T-helper 9 cell (primary cell): ENCODE measurements at regions not wholly inside any gene's neighbourhood (a gene's known extent, or its start where the extent isn't known, plus 50 kb on each side); places are given as distances from the start of the nearest gene placed in this dataset.

Experiments used
- DNase-seq: peaks from one replicate; pipeline ENCODE4 v3.0.0-alpha.2; 2020

DNA sequence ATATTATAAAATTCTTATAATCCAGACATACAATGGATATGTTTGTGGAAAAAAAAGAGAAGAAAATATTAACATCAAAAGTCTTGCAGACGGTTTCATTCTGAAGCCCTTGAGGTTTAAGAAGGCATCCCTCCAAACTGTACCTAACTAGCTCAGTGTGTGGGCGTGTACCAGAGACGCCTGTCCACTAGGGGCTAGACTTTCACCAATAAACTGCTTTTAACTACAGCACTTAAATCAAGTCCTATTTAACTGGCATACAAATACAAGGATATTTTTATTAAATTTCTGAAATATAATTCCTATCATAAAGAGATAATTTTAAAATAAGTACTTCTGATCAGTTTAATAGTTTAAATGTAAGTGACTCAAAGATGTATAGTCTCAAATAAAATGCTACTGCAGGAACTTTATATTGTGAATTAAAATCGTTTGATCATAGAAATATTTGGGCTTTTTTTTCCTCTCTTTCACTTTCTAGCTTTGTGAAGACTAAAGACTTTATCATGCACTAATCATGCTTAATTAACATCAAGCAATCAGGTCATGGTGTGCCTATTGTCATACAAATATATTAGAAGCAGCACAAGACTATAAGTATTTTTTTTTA, 437.7 kb downstream of the SATB2 start:
- no peak for DNase-seq

- DNase-seq = no peak
Measured at GRCh38 chr2:199018826-199019225, 438.9 kb downstream of the SATB2 start.

DNA sequence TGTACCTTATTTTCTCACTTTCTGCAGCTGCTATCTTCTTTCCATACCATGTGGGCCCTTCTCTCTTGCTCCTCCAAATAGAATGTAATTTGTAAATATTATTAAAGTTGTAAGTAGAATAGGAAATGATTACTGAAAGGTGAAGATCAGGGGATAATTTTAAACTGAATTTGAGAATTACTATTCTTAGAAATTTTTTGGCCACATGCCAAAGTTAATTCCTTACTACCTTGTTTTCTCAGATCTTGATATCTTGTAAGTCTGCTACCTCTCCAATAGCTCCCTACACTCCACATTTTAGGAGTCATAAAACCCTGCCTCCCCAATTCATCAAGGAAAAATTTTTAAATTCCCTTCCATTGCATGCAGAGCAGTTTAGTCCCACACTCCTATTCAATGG, 442.7 kb downstream of the SATB2 start:
- DNase-seq = no peak

- DNase-seq = no peak
Measured at GRCh38 chr2:199014226-199014625, 443.5 kb downstream of the SATB2 start.

DNA sequence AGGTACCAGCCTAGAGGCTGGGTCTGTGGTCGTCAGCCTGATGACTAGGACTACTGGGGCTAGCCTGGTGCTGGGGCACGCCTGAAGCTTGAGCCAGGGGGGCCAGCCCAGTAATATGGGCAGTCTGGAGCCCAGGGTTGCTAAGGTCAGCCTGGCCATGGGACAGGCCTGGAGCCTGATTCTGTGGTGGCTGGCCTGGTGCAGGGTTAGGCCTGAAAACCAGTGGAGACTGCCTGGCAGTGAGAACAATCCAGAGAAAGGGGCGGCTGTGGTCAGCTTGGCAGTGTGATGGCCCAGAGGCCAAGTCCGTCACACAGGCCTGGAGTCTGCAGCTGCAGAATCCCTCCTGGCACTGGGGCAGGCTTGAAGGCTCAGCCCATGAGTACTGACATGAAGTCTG, 445.8 kb downstream of the SATB2 start:
- no peak for DNase-seq

DNA sequence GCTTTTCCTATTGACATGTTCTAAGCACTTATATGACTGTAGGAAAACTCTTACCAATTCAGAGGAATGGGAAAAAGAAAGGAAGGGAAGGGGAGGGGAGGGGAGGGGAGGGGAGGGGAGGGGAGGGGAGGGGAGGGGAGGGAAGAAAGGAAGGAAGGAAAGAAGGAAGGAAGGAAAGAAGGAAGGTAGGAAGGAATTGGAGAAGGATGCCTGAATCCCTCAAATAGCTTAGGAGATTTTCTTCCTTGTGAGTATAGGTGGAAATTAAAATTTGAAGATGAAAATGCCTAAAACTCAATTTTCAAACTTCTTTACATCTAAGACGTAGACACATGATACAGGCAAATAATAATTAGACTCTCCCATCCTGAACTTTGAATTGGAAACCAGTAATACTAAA, 463.1 kb downstream of the SATB2 start:
- DNase-seq = no peak

- DNase-seq = no peak
Measured at GRCh38 chr2:198991431-198991830, 466.3 kb downstream of the SATB2 start.

DNA sequence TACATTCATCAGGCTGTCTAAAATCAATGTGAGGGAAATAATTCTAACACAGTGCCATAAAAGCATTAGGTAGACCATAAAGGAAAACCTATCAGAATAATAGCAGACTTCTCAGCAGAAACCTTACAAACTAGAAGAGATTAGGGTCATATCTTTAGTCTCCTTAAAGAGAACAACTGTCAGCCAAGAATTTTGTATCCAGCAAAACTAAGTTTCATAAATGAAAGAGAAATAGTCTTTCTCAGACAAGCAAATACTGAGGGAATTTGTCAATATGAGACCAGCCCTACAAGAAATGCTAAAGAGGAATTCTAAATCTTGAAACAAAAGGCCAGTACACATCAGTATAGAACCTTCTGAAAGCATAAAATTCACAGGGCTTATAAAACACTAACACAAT, 482.0 kb downstream of the SATB2 start:
- DNase-seq = no peak

GRCh38 chr2:198973785-198974184, 484.0 kb downstream of the SATB2 start:
- no peak for DNase-seq

GRCh38 chr2:198973181-198973580, 484.6 kb downstream of the SATB2 start:
- no peak for DNase-seq

- DNase-seq = no peak
Measured at GRCh38 chr2:198968545-198968944, 489.2 kb downstream of the SATB2 start.

DNA sequence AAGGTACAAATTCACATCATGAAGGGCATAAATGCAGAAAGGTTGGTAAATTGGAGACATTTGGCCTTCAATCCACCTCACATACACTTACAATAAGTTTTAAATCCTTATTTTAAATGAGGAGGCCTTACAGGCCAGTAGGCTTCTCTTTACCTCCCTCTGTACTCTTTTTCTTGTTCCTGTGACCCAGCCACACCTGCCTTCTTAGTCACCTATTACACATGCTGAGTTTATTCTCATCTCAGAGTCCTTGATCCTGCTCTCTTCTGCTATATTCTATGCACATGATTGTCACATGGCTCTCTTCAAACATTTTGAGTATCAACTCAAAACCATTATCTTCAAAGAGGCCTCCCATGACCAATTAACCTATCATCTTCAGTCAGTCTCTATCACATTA, 491.5 kb downstream of the SATB2 start:
- no peak for DNase-seq

- DNase-seq = no peak
Measured at GRCh38 chr2:198961547-198961946, 496.2 kb downstream of the SATB2 start.

- no peak for DNase-seq
Measured at GRCh38 chr2:198957181-198957580, 500.6 kb downstream of the SATB2 start.

GRCh38 chr2:198953328-198953727, 504.4 kb downstream of the SATB2 start:
- no peak for DNase-seq

GRCh38 chr2:198950803-198951202, 506.9 kb downstream of the SATB2 start:
- DNase-seq = no peak

DNA sequence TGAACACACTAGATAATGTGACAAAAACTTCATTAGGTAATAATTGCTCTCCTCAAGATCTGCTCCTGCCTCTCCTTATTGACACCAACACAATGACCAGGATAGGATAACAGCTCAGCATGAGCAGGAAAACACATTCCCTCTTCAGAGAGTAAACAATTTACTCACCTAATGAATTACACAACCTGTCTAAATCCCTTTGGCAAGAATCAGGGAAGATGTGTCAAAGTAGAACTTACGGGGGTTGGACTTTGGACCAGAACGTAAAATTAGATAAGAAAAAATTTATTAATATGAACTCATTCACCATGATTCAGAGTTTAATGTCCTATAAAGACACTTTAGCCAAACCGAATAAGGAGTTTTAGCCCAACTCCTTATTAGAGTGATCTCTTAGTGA, 512.2 kb downstream of the SATB2 start:
- DNase-seq = no peak

DNA sequence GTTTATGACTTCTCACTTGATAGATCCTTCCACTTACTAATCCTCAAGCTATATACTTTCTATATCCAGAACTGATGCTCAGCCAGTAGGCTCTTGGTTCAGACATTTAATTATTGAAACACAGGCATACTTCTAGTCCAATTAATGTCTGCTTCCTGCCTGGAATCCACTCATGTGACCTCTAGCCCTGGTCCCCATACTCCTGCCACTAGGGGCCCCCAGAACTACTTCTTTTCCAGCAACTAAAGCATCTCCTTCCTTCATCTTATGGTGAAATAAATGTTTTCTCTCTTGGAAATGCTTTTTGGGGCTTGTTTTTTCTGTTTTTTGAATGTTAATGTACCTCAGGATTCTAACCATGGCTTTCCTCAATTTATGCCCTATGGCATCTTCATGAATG, 527.6 kb downstream of the SATB2 start:
- DNase-seq = no peak

GRCh38 chr2:198928026-198928425, 529.7 kb downstream of the SATB2 start:
- no peak for DNase-seq

DNA sequence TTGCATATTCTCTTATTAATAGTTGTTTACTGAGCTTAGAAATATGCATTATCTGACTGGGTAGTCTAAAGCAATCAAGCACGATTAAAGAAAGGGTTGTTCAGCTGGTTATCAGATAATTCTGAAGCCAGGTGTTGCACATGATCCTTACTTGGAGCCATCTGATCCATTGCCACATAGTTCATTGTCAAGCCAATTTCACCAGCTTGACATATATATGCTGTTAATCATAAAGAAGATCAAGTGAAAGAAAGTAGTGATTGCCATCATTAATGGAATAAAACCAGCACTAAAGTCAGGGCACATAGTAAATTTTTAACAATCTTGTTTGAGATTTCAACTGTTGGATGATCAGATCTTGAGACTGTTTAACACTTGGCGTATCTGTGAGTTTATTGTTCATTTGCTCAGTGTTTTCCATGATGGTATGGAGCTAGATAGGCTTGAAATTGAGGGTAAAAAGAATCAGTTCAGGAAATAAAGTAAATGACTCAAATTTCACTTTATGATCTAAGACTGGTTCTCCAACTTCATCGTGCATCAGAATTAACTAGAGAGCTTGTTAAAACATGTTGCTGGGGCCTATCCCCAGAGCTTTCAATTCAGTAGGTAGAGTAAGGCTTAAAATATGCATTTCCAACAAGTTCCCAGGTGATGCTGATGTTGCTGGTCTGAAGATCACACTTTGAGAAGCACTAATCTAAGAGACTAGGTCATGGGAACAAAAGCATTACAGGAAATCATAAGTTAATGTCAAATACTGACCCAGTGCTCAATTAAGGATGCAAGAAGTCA, 539.6 kb downstream of the SATB2 start:
- DNase-seq = no peak

DNA sequence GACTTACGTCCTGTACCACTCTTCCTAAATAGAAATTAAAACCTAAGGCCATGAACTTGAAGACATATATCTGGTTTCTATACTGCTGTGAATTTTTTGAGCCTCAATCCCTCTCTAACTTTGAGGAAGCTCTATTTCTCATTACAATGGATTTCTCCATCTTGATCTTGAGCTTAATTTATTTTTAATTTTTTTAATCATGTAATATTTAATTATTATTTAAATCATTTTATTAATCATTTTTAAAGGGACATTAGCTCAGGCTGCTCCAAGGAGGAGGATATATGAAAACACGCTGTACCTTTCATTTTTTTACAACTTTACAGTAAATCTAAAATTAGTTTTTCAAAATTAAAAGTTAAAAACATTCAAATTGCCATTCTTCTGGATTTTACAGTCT, 540.5 kb downstream of the SATB2 start:
- no peak for DNase-seq

- no peak for DNase-seq
Measured at GRCh38 chr2:198916548-198917080, 541.1 kb downstream of the SATB2 start.

GRCh38 chr2:198913394-198914152, 544.2 kb downstream of the SATB2 start:
- no peak for DNase-seq
